ENCODE measurements at regions not wholly inside any gene's neighbourhood (a gene's known extent, or its start where the extent isn't known, plus 50 kb on each side); places are given as distances from the start of the nearest gene placed in this dataset.

DNA sequence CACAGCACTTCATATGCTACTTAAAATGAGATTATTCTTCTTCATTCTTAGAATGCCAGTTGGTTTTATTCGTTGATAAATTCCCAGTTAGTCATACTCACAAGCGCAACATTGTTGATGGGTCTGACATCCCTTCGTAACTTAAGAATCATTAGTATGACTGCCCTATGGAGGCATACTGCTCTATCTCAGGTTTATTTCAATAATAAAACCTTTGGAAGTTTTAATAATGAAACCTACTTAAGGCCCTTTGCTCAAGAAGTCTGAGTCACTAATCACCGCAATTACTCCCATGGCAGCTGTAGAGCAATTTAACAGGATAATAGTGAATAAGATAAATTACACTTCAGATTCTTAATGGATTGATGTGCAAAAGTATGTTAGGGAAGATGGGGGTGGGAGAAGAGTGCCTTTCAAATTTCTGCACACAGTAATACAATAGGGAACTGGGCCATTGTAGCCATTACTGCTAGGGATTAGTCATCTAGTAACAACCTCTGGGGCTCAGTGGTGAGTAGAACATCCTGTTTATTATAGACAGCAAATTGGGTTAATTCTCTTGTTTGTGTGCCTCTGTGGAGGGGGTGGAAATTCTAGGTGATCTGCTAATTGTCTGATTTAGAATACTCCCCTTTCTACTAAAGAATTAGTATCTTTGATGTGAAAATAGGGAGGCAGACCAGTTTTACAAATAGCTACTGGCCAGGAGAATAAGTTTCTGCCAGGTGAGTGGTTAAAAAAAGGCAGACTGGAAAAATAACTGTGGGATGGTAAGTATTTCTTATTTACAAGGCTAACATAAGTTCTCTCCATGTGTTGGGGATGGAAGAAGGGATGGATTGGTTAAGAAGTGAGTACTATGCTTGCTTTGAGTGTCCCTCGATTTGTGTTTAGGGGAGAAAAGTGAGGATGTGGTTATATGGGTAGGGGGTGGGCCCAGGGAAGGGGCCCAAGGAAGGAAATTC, 74.5 kb upstream of the VKORC1L1 start:
- TF ChIP-seq CTCF (IDR thresholded peaks at IDR 0.05) (no peak), EZH2 (IDR thresholded peaks at IDR 0.05; ENCODE audit: borderline replicate concordance, insufficient read depth, low read depth, low read length, poor library complexity, severe bottlenecking) (no peak)

All from B cell (primary cell).